GM23338 (cell line): ENCODE measurements at regions not wholly inside any gene's neighbourhood (a gene's known extent, or its start where the extent isn't known, plus 50 kb on each side); places are given as distances from the start of the nearest gene placed in this dataset.

Source experiments
- ATAC-seq: fragments of 200-7000 bp; cut with Tn5 transposase; 3 replicates; pipeline ENCODE4 v1.9.1; 2020
- DNase-seq: peaks from one replicate; pipeline ENCODE4 v3.0.0-alpha.2; 2015; ENCODE audit warnings: low spot score
- H2AFZ ChIP-seq: fragments of 200-600 bp; sonication (generic); 2 replicates; pipeline ENCODE4 v1.8.0; 2016; ENCODE audit warnings: antibody characterized with exemption, mild to moderate bottlenecking, moderate library complexity
- H3F3A ChIP-seq: fragments of 200-600 bp; sonication (generic); replicated peaks from 2 replicates; pipeline ENCODE4 v1.8.0; 2017; ENCODE audit warnings: antibody characterized with exemption, mixed run types, low read depth
- H3K27ac ChIP-seq: fragments of 200-600 bp; sonication (generic); 2 replicates; pipeline ENCODE4 v1.6.1; 2016; ENCODE audit warnings: low read depth
- H3K27me3 ChIP-seq: fragments of 200-600 bp; sonication (generic); 2 replicates; pipeline ENCODE4 v1.8.0; 2016; ENCODE audit warnings: mild to moderate bottlenecking, mixed run types, moderate library complexity; ENCODE audit not compliant: insufficient read depth
- H3K36me3 ChIP-seq: fragments of 200-600 bp; sonication (generic); 2 replicates; pipeline ENCODE4 v1.8.0; 2016; ENCODE audit warnings: mild to moderate bottlenecking; ENCODE audit not compliant: insufficient read depth
- H3K4me1 ChIP-seq: fragments of 200-600 bp; sonication (generic); 2 replicates; pipeline ENCODE4 v1.8.0; 2016; ENCODE audit warnings: mild to moderate bottlenecking, moderate library complexity; ENCODE audit not compliant: insufficient read depth
- H3K4me2 ChIP-seq: fragments of 200-600 bp; sonication (generic); 2 replicates; pipeline ENCODE4 v1.7.1; 2017; ENCODE audit warnings: mixed run types
- H3K4me3 ChIP-seq: fragments of 200-600 bp; sonication (generic); 2 replicates; pipeline ENCODE4 v1.6.1; 2016; ENCODE audit warnings: mixed run types
- H3K79me2 ChIP-seq: fragments of 200-600 bp; sonication (generic); replicated peaks from 2 replicates; pipeline ENCODE4 v1.8.0; 2017; ENCODE audit warnings: mild to moderate bottlenecking; ENCODE audit not compliant: insufficient read depth
- H3K9me2 ChIP-seq: fragments of 200-600 bp; sonication (generic); 2 replicates; pipeline ENCODE4 v1.8.0; 2017; ENCODE audit not compliant: insufficient read depth
- H4K20me1 ChIP-seq: fragments of 200-600 bp; sonication (generic); replicated peaks from 2 replicates; pipeline ENCODE4 v1.8.0; 2017; ENCODE audit warnings: mild to moderate bottlenecking; ENCODE audit not compliant: insufficient read depth
- H3K27ac Mint-ChIP-seq: 2 replicates; pipeline ENCODE4 v1.8.0; 2020; ENCODE audit warnings: inconsistent platforms, mild to moderate bottlenecking, moderate library complexity, mixed read lengths
- H3K27me3 Mint-ChIP-seq: 3 replicates; pipeline ENCODE4 v1.8.0; 2022; ENCODE audit warnings: low read depth, mild to moderate bottlenecking, moderate library complexity, mixed read lengths, inconsistent platforms; ENCODE audit not compliant: insufficient read depth, poor library complexity
- H3K36me3 Mint-ChIP-seq: 3 replicates; pipeline ENCODE4 v1.8.0; 2021; ENCODE audit warnings: low read depth, mild to moderate bottlenecking, inconsistent platforms, moderate library complexity, mixed read lengths
- H3K4me1 Mint-ChIP-seq: 3 replicates; pipeline ENCODE4 v1.8.0; 2020; ENCODE audit warnings: mild to moderate bottlenecking, inconsistent platforms, mixed read lengths
- H3K4me3 Mint-ChIP-seq: 3 replicates; pipeline ENCODE4 v1.8.0; 2021; ENCODE audit warnings: moderate library complexity, mild to moderate bottlenecking, inconsistent platforms, mixed read lengths
- H3K9me3 Mint-ChIP-seq: 3 replicates; pipeline ENCODE4 v1.8.0; 2020; ENCODE audit warnings: moderate library complexity, mild to moderate bottlenecking, inconsistent platforms, mixed read lengths
- CTCF ChIP-seq, 2 experiments: fragments of 200-600 bp in 1 of 2; sonication (generic) in 1 of 2; conservative IDR thresholded peaks; 2 replicates each; pipeline versions ENCODE4 v1.5.1 to v1.6.1; 2016 to 2017; ENCODE audit warnings: antibody characterized with exemption in 2 of 2, low read depth in 2 of 2, mild to moderate bottlenecking in 2 of 2, moderate library complexity in 1 of 2
- JUNB ChIP-seq: IDR thresholded peaks from one replicate; pipeline ENCODE4 v1.6.1; 2016; ENCODE audit warnings: antibody characterized with exemption; ENCODE audit not compliant: unreplicated experiment
- NANOG ChIP-seq: IDR thresholded peaks from 2 replicates; pipeline ENCODE4 v1.6.1; 2016; ENCODE audit warnings: antibody characterized with exemption, borderline replicate concordance
- REST ChIP-seq: IDR thresholded peaks from one replicate; pipeline ENCODE4 v1.6.1; 2018; ENCODE audit warnings: antibody characterized with exemption; ENCODE audit not compliant: unreplicated experiment
- ZNF114 ChIP-seq: fragments of 250-450 bp; sonication (Bioruptor Pico); IDR thresholded peaks from 2 replicates; pipeline ENCODE4 v1.5.0; 2020; ENCODE audit warnings: mild to moderate bottlenecking, moderate library complexity
- ZNF462 ChIP-seq: fragments of 250-450 bp; sonication (Bioruptor Pico); IDR thresholded peaks from 2 replicates; pipeline ENCODE4 v1.5.0; 2020; ENCODE audit warnings: mild to moderate bottlenecking, moderate library complexity

GRCh38 chr11:103737037-103737622 lies 299.3 kb upstream of the DDI1 start:
- Histone ChIP-seq H2AFZ (peak overlapping the region; percentile 6; the same call in 1 of the 2 replicates), H3K27ac (no peak overlapping the region), H3K4me3 (no peak overlapping the region), H3F3A (no peaks in the 10 kb centered on the region), H3K79me2 (no peaks in the 10 kb centered on the region), H4K20me1 (no peaks in the 10 kb centered on the region), H3K27me3 (no peaks in the 10 kb centered on the region), H3K36me3 (no peaks in the 10 kb centered on the region), H3K9me2 (peaks cover 7% of the 10 kb centered on the region; the same call in 1 of the 2 replicates), H3K4me1 (peaks cover 11% of the 10 kb centered on the region), H3K4me2 (no peak overlapping the region)
- peaks cover 2% of the 10 kb centered on the region; the same call in 1 of the 3 replicates for H3K9me3 Mint-ChIP-seq
- no peak overlapping the region for H3K4me3 Mint-ChIP-seq
- DNase-seq (no peak), ATAC-seq (no peak)
- no peak overlapping the region for H3K27ac Mint-ChIP-seq
- H3K27me3 Mint-ChIP-seq = peaks cover 6% of the 10 kb centered on the region
- peaks cover 2% of the 10 kb centered on the region; the same call in 1 of the 3 replicates for H3K36me3 Mint-ChIP-seq
- TF ChIP-seq ZNF462 = no peak
- H3K4me1 Mint-ChIP-seq = peaks cover 31% of the 10 kb centered on the region

- H3K4me1 ChIP-seq = peaks cover 9% of the 10 kb centered on the region
- no peak overlapping the region for H3K27ac ChIP-seq
- no peaks in the 10 kb centered on the region for H3F3A ChIP-seq
- no peak overlapping the region for H3K4me3 Mint-ChIP-seq
- H3K9me3 Mint-ChIP-seq = peaks cover 3% of the 10 kb centered on the region; the same call in 1 of the 3 replicates
- peak overlapping the region; percentile 88 for H2AFZ ChIP-seq
- no peaks in the 10 kb centered on the region for H4K20me1 ChIP-seq
- no peaks in the 10 kb centered on the region for H3K27me3 ChIP-seq
- H3K4me3 ChIP-seq = no peak overlapping the region
- no peaks in the 10 kb centered on the region for H3K36me3 ChIP-seq
- H3K79me2 ChIP-seq = no peaks in the 10 kb centered on the region
- no peak overlapping the region for H3K27ac Mint-ChIP-seq
- peaks cover 28% of the 10 kb centered on the region for H3K4me1 Mint-ChIP-seq
- DNase-seq = peak; percentile 18
- H3K36me3 Mint-ChIP-seq = peaks cover 3% of the 10 kb centered on the region; the same call in 1 of the 3 replicates
- peaks cover 7% of the 10 kb centered on the region; the same call in 1 of the 2 replicates for H3K9me2 ChIP-seq
- ATAC-seq = peak; percentile 42
- H3K27me3 Mint-ChIP-seq = peaks cover 6% of the 10 kb centered on the region
- no peak overlapping the region for H3K4me2 ChIP-seq
- TF ChIP-seq JUNB = no peak
- no peak for TF ChIP-seq REST
- no peak for TF ChIP-seq CTCF (conservative IDR thresholded peaks at IDR 0.05; ENCODE audit: low read depth in 2 of 2)
- no peak for TF ChIP-seq NANOG
- TF ChIP-seq ZNF114 (CRISPR knock-in tag) = no peak
Observed at GRCh38 chr11:103737747-103738146, 298.7 kb upstream of the DDI1 start.
